ENCODE measurements at regions not wholly inside any gene's neighbourhood (a gene's known extent, or its start where the extent isn't known, plus 50 kb on each side); places are given as distances from the start of the nearest gene placed in this dataset.
"Not testable (repeated sequence)": the region's sequence is repeated elsewhere in the genome, so short reads cannot be mapped to it uniquely, and the experiment has no call there.

DNA sequence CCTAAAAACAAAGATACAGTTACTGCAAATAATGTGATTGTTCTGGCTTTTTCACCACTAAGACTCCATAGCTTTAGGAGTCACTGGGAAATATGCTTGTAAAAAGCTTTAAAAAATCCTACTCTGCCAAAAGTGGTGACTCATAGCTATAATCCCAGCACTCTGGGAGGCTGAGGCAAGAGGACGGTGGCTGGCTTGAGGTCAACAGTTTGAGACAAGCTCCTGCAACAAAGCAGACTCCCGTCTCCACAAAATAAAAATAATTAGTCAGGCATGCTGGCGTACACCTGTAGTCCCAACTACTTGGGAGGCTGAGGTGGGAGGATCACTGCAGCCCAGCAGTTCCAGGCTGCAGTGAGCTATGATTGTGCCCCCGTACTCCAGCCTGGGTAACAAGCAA is 406.4 kb downstream of the HTR1A start:
- DNase-seq (ENCODE audit: low spot score), result no peak

DNA sequence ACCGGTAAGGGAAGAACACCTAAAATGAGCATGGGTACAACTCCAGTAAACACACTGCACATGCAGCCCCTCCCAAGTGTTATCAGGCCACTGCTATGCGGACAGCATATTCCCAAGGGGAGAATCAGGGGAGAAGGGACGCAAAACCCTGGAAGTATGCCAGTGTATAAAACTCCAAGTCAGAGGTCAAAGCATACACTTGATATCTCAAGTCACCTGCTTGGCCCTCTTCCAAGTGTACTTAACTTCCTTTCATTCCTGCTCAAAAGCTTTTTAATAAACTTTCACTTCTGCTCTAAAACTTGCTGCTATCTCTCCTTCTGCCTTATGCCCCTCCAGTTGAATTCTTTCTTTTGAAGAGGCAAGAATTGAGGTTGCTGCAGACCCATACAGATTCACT is 408.1 kb downstream of the HTR1A start:
- no peak for DNase-seq (ENCODE audit: low spot score)

DNA sequence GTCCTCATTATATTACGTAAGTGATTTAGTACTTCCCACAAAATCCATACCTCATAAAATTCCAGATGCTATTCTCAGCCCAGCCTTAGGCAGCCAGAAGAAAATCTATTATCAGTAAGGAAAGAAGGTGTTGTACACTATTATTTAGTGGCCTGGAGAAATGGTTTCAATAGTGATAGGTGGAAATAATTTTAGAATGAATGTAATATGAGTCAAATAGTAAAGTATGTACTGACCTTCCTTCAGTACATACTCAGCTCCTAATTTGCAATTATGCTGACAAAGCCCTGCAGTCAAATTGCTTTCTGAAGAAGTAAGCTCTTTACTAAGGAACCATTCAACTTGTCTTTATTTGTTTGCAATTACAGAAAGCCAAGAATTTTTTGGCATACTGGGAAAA is 409.2 kb downstream of the HTR1A start:
- DNase-seq (ENCODE audit: low spot score), result no peak

DNA sequence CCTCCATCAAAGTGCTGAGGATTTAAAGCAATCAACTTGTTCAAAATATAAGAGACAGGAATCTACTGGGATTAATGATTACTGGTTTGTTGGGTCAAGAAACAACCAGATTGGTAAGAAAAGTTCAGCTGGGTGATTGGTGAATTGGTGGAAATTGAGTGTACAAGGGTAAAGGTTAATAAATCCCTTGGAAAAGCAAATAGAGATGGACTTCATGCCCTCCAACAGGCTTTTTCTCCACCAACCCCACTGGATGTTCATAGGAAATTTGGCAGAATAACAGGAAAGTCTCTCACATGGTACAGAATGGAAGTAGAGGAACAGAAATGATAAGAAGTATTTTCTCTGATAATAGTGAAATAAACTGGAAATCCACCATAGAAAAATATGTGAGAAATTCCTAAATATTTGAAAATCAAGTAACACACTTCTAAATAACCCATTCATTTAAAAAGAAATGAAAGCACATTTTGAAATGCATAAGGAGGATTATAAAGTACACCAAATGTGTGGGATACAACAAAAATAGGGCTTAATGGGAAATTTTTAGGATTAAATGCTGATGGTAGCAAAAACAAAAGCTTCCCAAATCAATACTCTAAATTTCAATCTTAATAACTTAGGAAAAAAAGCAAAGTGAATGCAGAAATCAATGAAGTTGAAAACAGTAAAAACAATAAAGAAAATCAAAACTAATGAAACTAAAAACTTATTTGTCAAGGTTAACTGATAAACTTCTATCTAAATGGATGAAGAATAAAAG is 426.2 kb downstream of the HTR1A start:
- DNase-seq (ENCODE audit: low spot score), result no peak

DNA sequence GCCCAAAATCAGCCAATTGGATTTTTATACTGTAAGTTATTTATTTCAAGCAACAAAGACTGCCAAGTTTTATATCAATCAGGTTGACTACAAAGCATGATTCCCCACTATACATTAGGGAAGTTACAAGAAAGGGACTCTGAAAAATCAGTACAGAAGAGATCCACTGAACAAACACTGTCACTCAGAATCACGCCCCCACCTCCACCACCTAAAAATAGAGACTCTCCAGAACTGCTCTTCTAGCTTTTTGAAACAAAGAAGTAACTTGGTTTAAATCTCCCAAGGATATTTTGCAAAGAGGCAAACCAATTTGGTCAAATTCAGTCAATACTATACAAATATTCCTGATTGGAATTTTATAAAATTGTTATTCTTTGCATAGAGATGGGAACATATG is 438.0 kb downstream of the HTR1A start:
- no peak for DNase-seq (ENCODE audit: low spot score)

DNA sequence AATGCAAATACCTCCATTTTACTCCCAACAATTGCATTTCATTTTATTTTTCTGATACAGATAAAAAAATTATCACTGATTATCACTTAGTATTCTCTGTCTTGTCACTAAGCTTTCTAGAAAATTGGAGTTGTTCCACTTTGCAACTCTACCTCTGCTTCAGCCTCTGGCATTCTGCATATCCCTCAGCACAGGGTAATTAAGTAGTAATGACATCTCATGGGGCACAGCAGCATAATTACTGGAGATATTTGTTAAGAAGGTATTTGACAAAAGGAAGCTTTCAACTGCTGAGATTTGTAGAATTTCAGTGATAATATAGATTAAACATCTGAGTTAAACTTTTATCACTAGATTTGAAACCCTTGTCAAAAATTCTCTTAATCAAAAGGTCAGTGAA is 446.2 kb downstream of the HTR1A start:
- DNase-seq (ENCODE audit: low spot score), result no peak

DNA sequence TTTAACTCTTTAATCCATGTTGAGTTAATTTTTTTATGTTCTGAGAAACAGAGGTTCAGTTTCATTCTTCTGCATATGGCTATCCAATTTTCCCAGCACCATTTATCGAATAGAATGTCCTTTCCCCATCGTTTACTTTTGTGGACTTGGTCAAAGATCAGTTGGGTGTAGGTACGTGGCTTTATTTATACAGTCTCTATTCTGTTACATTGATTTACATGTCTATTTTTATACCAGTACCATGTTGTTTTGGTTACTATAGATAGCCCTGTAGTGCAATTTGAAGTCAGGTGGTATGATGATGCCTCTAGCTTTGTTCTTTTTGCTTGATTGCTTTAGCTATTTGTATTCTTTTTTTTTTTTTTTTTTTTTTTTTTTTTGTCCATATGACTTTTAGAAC is 462.0 kb downstream of the HTR1A start:
- peak; percentile 32 for DNase-seq (ENCODE audit: low spot score)

DNA sequence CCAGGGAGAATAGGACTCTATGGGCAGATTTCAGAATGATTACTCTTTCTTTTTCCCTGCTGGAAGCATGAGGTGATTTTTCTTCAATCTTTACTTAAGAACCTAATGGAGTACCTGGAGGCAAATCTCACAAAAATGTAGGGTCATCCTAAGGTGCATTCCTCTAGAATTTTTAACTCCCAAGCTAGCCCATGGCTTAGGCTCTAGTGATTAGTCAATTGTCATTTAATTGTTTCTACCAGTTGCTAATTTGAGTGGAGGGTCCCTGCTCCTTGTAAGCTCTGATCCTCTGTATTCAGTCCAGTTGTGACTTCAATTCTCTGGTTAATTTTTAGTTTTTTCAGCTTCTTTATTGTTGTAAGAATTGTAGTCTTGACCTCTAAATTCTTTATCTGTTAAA is 467.0 kb downstream of the HTR1A start:
- DNase-seq (ENCODE audit: low spot score), result no peak

DNA sequence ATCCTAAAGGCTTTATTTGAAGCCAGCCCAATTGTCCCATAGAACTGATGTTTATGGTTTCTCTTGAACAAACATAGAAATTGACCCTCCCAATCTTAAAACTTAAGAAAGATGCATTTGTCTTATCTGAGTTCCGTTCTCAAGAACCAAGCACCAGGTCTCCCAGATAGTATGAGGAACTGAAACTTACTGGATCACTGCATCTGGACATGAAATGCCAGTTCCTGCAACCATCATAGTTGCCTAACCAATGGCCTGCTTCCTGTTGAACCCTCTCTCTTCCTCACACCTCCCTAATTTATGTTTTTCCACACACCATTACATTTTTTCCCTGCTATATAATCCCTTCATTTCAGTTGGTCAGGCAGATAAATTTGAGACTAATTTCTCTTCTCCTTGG is 478.9 kb downstream of the HTR1A start:
- DNase-seq (ENCODE audit: low spot score), result peak; percentile 13

DNA sequence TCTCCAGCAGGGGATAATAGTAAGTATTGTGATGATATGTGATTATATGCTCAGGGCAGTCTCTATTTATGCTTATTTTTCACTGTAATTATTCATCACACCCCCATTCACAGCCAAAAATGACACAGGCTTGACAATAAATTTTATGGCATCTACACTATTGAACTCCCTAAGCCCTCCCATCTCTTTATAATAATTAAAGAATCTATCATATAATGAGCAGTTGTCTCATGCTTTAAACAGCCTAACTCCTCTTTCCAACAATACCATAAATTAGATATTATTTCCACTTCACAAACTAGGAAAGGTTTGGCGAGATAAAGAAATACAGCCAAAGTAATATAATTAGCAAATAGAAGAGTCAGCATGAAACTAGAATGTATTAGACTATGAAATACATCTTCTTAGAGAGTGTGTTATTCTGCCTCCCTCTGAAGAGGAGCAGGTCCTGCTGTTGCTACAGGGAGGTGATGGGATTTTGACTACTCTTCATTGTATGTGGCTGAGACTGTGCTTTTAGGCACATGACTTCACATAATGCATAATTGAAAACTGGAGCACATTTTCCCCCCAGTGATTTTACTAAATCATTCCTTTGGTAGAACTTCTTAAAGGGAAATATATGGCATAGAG is 488.8 kb downstream of the HTR1A start:
- no peak for DNase-seq (ENCODE audit: low spot score)

DNA sequence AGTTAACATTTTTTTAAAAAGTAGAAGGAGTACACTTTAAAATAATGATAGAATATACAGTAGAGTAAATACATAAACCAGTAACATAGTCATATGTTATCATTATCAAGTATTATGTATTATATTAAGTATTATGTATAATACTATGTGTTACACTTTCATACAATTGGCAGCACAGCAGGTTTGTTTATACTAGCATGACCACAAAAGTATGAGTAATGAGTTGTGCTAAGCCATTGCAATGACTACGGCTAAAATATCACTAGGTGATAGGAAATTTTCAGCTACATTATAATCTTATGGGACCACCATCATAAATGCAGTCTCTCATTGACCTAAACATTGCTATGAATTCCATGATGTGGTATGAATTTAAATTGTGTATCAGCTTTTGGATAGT is 506.0 kb downstream of the HTR1A start:
- DNase-seq (ENCODE audit: low spot score), result no peak

DNA sequence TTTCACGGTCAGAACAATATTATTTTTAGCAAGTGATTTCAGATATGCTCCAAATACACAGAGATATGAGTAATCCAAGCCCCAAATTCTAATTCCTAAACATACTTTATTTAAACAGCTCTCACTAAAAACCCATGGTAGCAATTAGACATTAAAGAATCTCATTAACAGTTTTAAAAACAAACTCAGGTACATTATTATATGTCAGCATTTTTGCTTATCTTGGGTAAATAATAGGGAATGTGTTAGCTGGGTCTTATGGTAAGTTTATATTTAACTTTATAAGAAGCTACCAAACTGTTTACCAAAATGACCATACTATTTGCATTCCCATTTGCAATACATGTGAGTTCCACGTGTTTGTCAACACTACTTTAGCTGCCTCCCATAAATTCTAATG is 511.1 kb downstream of the HTR1A start:
- DNase-seq (ENCODE audit: low spot score), result no peak

DNA sequence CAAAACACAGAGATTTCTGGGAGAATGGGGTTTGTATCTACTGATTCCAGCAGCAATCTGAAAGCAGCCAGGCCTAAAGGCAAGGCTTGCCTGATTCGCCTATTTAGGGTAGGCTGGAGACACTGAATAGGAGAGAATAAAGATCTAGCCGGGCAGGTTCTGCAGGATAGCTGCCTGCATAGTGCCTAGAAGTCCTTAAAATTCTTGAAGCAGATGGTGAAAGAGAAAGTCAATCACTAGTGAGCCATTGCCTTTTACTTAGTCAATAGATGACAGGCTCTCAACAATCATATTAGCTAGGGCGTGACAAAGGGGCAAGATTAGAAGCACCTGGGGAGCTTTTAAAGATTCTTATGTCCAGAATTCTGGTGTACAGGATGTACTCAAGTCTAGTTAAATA is 522.7 kb downstream of the HTR1A start:
- no peak for DNase-seq (ENCODE audit: low spot score)

DNA sequence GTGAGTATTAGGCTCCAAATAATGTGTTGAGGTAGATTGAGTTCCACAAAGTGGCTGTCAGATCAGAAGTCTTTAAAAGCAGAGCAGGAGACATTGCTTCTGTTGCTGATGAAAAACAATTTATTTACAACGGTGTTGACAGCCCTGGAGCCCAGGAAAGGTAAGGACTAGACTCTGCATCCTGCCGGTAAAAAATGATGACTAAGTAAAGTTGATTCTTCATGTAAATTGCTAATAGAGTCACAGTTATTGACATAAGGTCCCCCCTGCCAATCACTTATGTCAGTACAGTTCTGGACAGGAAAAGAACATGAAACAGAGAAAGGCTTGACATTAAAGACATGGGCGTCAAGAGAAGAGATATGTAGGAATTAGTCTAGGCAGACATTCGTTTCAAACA is 552.5 kb downstream of the HTR1A start:
- no peak for DNase-seq (ENCODE audit: low spot score)

DNA sequence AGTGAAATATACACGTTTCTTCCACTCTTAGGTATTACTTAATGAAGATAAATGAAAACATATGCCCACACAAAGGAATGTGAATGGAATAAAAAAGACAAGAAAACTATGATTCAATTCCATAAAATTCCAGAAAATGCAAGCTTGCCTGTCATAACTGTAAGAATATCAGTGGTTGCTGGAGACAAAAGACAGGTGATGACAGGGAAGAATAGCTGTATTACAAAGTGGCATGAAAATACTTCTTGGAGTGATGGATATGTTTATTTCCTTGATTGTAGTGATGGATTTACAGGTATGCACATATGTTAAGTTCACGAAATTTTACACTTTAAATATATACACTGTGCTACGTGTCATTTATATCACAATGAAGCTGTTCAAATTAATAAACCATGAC is 553.3 kb downstream of the HTR1A start:
- DNase-seq (ENCODE audit: low spot score), result no peak

DNA sequence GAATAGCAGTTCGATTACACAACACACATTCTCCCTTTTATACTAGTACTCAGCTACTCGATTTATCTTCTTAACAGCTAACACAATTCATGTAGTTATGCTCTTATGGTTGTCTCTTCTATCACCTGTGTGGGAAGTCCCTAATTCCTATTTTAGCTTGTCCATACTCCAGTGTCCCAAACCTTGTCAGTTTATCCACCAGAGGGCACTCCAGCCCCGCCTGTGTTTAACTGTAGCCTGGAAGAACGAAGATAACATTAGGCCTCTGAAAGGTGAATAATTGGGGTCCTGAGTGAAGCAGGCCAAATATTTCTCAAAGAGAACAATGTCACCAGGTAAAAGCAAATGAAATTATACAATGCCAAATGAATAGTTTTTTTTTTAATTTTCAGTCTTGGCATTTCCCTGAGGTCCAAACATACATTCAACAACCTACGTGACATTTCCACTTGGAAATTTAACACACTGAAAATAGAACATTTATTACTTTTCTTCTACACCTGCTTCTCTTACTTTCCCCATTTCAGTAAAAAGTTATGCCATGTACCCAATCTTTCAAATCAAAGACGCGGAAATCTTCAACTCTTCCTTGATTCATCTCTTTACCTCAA is 560.7 kb downstream of the HTR1A start:
- DNase-seq (ENCODE audit: low spot score), result peak; percentile 72

DNA sequence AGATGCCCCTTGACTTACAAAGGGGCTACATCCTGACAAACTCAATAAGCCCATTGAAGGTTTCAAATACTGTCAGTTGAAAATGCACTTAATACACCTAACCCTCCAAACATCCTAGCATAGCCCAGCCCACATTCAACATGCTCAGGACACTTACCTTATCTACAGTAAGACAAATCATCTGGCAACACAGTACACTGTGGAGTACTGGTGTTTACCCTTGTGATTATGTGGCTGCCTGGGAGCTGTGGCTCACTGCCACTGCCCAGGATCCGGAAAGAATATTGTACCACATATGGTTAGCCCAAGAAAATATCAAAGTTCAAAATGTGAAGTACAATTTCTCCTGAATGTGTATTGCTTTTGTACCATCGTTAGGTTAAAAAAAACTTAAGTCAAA is 562.2 kb downstream of the HTR1A start:
- no peak for DNase-seq (ENCODE audit: low spot score)

DNA sequence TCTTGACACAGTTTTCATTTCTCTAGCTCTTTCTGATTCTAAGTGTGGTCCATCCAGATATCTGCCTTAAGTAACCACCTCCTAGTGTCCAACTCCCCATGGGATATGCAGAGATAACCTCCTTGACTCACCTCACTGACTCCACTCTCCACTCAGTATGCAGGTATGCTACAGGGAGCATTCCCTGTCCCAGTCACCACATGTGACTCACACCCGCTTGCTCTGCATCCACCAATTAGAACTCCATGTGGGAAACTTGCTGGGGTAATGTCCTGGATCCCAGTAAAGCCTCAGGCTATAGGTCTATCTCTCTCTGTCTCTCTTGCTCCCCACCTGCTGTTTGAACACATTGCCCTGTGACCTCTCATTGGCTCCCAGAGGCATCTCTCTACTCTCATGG is 563.9 kb downstream of the HTR1A start:
- DNase-seq (ENCODE audit: low spot score), result no peak

DNA sequence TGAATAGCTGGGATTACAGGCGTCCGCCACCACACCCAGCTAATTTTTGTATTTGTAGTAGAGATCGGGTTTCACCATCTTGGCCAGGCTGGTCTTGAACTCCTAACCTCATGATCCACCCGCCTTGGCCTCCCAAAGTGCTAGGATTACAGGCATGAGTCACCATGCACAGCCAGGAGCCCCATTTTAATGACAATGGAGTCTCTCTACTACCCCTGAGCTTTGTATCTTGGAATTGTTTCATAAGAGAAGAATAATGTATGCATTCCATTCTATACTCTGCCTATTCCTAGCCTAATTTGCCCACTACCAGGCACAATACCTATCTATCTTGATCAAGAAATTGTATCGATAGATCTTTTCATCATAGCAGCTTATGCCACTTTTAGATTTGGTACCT is 574.1 kb downstream of the HTR1A start:
- DNase-seq (ENCODE audit: low spot score), result not testable (repeated sequence)

DNA sequence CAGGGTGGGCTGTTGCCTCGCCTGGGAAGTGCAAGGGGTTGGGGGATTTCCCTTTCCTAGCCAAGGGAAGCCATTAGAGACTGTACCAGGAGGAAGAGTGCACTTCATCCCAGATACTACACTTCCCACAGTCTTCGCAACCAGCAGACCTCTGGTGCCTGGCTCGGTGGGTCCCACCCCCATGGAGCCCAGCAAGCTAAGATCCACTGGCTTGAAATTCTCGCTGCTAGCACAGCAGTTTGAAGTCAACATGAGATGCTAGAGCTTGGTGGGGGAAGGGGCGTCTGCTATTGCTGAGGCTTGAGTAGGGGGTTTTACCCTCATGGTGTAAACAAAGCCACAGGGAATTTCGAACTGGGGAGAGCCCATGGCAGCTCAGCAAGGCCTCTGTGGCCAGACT is 586.4 kb downstream of the HTR1A start:
- DNase-seq (ENCODE audit: low spot score), result no peak

DNA sequence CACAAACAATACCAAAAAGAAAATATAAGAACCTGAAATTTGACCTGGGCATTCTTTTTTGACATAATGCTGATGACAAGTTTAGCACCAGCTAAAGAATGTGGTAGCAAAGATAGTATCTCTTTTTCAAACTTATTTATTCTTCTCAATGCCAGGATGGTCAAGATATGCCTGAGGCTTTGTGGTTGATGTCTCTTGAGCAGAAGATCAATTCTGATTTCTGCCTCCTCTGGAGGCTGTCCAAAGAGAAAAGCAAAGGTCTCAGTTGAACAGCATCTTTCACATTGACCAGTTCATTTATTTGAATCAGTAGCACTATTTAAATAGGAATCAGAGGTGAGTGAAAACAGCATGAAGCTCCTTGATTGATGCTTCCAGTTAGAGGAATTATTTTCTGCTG is 588.2 kb downstream of the HTR1A start:
- no peak for DNase-seq (ENCODE audit: low spot score)

DNA sequence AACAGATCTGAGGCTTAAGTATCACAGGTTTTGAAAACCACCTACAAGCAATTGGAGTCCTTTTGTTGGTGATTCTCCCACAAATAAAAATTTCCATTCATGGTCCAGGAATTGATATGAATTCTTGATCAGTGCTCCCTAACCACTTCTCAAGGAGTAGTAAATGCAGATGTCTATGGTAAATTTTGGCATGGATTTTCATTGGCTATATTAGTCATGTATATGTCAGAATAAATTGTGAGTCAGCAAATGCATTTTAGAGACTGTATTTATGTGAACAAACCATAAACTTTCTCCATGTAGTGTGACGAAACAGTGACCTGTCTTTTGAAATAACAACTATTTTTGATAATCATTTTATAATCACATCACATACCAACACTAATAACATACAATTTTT is 611.1 kb downstream of the HTR1A start:
- no peak for DNase-seq (ENCODE audit: low spot score)

DNA sequence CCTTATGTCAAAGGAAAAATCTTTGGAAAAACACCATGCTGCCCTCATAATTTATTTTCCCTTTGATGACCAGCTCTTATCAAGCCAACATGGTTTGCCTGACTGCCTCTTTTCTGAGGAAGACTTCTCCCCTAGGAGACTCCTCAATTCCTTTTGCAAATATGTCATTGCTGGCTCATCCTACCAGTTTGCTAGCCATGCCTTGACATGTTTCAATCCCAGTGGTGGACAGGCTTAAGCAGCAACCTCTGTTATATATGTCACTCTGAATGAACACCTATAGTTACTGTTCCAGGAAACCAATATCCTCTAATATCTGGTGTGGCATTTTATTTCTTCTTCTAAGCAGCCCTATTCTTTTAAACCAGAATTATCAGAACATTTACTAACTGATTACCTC is 615.8 kb downstream of the HTR1A start:
- no peak for DNase-seq (ENCODE audit: low spot score)

DNA sequence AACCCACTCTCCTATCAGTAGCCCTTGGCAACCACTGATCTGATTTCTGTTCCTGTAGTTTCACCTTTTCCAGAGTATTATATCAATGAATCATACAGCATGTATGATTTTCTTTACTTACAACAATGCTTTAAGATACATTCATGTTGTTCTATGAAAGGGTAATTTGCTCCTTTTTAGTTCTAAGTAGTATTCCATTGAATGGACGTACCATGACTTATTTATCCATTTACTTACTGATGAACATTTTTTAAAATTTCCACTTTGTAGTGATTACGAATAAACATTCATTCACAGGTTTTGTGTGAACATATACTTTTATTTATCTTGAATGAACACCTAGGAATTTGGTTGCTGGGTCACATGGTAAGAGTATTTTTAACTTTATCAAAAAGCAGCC is 620.8 kb downstream of the HTR1A start:
- DNase-seq (ENCODE audit: low spot score), result no peak

Measured in NAMALWA (cell line).